ENCODE measurements at regions not wholly inside any gene's neighbourhood (a gene's known extent, or its start where the extent isn't known, plus 50 kb on each side); places are given as distances from the start of the nearest gene placed in this dataset.

DNA sequence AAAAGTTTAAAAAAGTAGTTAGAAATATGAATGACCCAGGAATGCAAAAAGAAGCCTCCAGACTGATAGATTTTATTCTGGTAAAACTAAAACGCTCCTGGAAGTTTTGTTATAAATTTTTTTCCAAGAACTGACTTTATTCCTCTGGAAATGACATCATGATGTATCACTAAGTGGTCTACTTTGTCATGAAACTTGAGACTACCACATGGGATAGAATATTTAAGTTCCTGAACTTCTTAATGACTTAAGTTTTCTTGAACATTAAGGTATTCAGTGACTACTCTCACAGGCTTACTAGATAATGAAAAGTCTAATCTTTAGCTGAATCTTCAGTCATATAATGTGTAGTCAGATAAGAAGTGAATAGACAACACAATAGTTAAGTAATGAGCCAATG lies 842.2 kb downstream of the USP25 start:
- Histone ChIP-seq H3K27ac (no peak overlapping the region), H3K36me3 (no peaks in the 10 kb centered on the region), H3K9me3 (ENCODE audit: severe bottlenecking) (no peaks in the 10 kb centered on the region), H3K27me3 (ENCODE audit: insufficient read depth, low read depth, severe bottlenecking) (peaks cover 26% of the 10 kb centered on the region), H3K4me3 (ENCODE audit: low read depth, low read length) (no peak overlapping the region)
- TF ChIP-seq, protein P1, sequence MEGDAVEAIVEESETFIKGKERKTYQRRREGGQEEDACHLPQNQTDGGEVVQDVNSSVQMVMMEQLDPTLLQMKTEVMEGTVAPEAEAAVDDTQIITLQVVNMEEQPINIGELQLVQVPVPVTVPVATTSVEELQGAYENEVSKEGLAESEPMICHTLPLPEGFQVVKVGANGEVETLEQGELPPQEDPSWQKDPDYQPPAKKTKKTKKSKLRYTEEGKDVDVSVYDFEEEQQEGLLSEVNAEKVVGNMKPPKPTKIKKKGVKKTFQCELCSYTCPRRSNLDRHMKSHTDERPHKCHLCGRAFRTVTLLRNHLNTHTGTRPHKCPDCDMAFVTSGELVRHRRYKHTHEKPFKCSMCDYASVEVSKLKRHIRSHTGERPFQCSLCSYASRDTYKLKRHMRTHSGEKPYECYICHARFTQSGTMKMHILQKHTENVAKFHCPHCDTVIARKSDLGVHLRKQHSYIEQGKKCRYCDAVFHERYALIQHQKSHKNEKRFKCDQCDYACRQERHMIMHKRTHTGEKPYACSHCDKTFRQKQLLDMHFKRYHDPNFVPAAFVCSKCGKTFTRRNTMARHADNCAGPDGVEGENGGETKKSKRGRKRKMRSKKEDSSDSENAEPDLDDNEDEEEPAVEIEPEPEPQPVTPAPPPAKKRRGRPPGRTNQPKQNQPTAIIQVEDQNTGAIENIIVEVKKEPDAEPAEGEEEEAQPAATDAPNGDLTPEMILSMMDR (IDR thresholded peaks at IDR 0.05; ENCODE audit: low read depth, low read length) = no peak
- no peak for DNase-seq

DNA sequence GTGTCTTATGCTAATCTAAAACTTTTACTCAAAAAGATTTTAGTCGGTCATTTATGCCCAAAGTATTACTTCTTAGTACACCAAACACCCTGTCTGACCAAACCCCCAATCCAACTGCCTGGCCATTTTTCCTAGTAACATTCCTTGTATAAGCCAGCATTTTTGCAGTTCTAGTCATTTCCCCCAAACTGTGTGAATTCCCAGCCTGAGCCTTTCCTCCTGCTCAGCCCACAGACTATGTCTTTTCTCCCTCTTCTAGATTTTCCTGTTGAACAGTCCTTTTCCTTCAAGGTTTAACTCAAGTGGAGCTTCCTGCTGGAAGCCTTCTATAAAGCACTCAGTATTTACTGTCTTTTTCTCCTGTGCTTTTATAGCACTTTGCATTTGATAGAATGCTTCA lies 843.8 kb downstream of the USP25 start:
- Histone ChIP-seq H3K27ac (no peak overlapping the region), H3K36me3 (no peaks in the 10 kb centered on the region), H3K27me3 (ENCODE audit: insufficient read depth, low read depth, severe bottlenecking) (peaks cover 20% of the 10 kb centered on the region), H3K9me3 (ENCODE audit: severe bottlenecking) (no peaks in the 10 kb centered on the region), H3K4me3 (ENCODE audit: low read depth, low read length) (no peak overlapping the region)
- no peak for DNase-seq
- TF ChIP-seq, protein P1 (IDR thresholded peaks at IDR 0.05; ENCODE audit: low read depth, low read length) = no peak

DNA sequence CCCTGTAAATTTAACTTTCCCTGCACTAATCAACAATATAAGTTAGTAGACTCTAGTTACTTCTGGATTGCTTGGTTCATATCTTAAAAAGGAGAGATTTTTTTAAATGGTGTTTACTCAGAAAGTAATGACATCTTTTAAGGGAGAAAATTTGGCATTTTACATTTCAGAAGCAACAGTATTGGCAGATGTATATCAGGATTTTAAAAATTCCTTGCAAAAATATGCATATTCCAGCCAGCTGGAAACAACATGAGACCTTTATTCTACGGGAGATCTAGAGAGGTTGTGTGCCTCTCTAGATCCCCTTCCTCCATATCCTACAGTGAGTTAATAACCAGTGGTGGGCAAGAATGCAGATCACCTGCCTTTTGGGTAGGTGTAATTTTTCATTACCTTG lies 848.2 kb downstream of the USP25 start:
- H3K27ac ChIP-seq = no peak overlapping the region
- TF ChIP-seq, protein P1 (IDR thresholded peaks at IDR 0.05; ENCODE audit: low read depth, low read length) = no peak
- no peak overlapping the region for H3K4me3 ChIP-seq (ENCODE audit: low read depth, low read length)
- no peak for DNase-seq
- no peaks in the 10 kb centered on the region for H3K36me3 ChIP-seq
- no peaks in the 10 kb centered on the region for H3K9me3 ChIP-seq (ENCODE audit: severe bottlenecking)
- H3K27me3 ChIP-seq (ENCODE audit: insufficient read depth, low read depth, severe bottlenecking) = peaks cover 10% of the 10 kb centered on the region

DNA sequence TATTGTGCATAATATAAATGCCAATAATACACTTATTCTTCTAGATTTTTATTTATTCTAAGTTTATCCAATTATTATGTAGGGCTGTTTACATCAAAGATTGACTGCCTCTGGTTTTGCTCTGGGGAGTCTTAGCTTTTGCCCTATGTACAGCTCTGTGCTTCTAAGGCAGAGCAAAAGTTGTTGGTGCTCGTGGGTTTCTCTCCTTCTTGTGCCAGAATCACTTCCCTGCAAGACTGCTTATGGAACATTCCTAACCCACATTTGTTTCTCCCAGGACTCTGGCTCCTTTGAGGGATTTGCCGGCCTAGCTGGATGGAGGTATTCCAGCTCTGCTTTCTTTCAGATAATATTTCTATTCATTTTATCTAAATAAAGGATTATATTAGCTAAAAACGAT lies 849.1 kb downstream of the USP25 start:
- no peak for DNase-seq
- TF ChIP-seq, protein P1 (IDR thresholded peaks at IDR 0.05; ENCODE audit: low read depth, low read length) = no peak
- Histone ChIP-seq H3K36me3 (no peaks in the 10 kb centered on the region), H3K4me3 (ENCODE audit: low read depth, low read length) (no peak overlapping the region), H3K27me3 (ENCODE audit: insufficient read depth, low read depth, severe bottlenecking) (peaks cover 2% of the 10 kb centered on the region), H3K27ac (no peak overlapping the region), H3K9me3 (ENCODE audit: severe bottlenecking) (no peaks in the 10 kb centered on the region)

DNA sequence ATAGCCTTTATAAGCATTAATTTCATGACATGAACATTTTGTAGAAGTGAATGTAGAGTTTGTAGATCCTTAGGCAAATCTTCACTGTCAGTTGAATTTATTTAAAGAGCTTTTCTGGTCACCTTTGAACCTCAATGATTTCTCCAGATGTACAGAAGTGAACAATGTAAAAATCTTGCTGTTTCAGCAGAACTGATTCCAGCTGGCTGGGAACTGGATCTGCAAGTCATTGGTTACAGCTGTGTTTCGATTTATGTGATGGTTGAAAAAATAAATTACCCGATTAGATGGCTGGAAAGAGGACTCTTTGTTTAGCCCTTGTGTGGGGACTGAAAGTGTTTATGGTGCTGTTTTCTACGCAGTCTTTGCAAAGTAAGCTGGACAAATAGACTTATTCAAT lies 849.8 kb downstream of the USP25 start:
- Histone ChIP-seq H3K27ac (no peak overlapping the region), H3K4me3 (ENCODE audit: low read depth, low read length) (no peak overlapping the region), H3K9me3 (ENCODE audit: severe bottlenecking) (no peaks in the 10 kb centered on the region), H3K36me3 (no peaks in the 10 kb centered on the region), H3K27me3 (ENCODE audit: insufficient read depth, low read depth, severe bottlenecking) (no peaks in the 10 kb centered on the region)
- TF ChIP-seq, protein P1 (IDR thresholded peaks at IDR 0.05; ENCODE audit: low read depth, low read length) = no peak
- DNase-seq = no peak

DNA sequence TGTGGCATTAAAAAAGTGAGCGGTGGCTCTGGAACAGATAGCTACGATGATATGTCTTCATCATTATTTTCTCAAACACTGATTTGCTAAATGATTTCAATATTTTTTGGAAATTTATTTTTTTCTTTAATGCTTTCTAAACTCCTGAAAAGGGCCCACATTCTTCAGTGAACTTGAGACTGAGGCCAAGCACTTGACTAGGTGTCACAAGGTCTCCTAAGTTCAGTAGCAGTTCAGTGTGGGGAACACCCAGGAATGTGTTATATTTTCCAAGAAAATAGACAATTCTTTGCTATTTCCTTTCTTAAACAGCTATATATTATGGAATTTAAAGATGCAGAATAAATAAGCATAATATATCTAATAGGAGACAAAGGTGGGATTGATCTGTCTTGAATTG lies 850.9 kb downstream of the USP25 start:
- DNase-seq = no peak
- Histone ChIP-seq H3K36me3 (no peaks in the 10 kb centered on the region), H3K27me3 (ENCODE audit: insufficient read depth, low read depth, severe bottlenecking) (no peaks in the 10 kb centered on the region), H3K4me3 (ENCODE audit: low read depth, low read length) (no peak overlapping the region), H3K9me3 (ENCODE audit: severe bottlenecking) (no peaks in the 10 kb centered on the region), H3K27ac (no peak overlapping the region)
- TF ChIP-seq, protein P1 (IDR thresholded peaks at IDR 0.05; ENCODE audit: low read depth, low read length) = no peak
